WTC11 (cell line): ENCODE measurements at regions not wholly inside any gene's neighbourhood (a gene's known extent, or its start where the extent isn't known, plus 50 kb on each side); places are given as distances from the start of the nearest gene placed in this dataset.

Experiments used
- ATAC-seq: fragments of 200-7000 bp; cut with Tn5 transposase; 2 replicates; pipeline ENCODE4 v1.10.0; 2021; ENCODE audit warnings: mild to moderate bottlenecking, moderate library complexity
- CTCF ChIA-PET: fragments of 300-600 bp; sonication (Branson Sonifier 250); formaldehyde crosslinking; loops from one replicate; lab custom pipeline; 2021; ENCODE audit warnings: antibody characterized with exemption; lab: Charles Lee
- POLR2A ChIA-PET: fragments of 350-600 bp; sonication (Branson Sonifier 250); formaldehyde crosslinking; loops from one replicate; lab custom pipeline; 2021; ENCODE audit warnings: antibody characterized with exemption; lab: Charles Lee
- DNase-seq: peaks from one replicate; pipeline ENCODE4 v3.0.0; 2021; ENCODE audit warnings: low spot score
- H3K27ac Mint-ChIP-seq: 2 replicates; pipeline ENCODE4 v1.8.0; 2021; ENCODE audit warnings: mixed read lengths
- H3K27me3 Mint-ChIP-seq: 2 replicates; pipeline ENCODE4 v1.8.0; 2021; ENCODE audit warnings: low read depth, mild to moderate bottlenecking, moderate library complexity, mixed read lengths
- H3K36me3 Mint-ChIP-seq: 2 replicates; pipeline ENCODE4 v1.8.0; 2021; ENCODE audit warnings: mixed read lengths
- H3K4me1 Mint-ChIP-seq: 2 replicates; pipeline ENCODE4 v1.8.0; 2022; ENCODE audit warnings: mixed read lengths
- H3K4me3 Mint-ChIP-seq: 2 replicates; pipeline ENCODE4 v1.8.0; 2021; ENCODE audit warnings: mild to moderate bottlenecking, moderate library complexity, mixed read lengths
- H3K9me3 Mint-ChIP-seq: 2 replicates; pipeline ENCODE4 v1.8.0; 2021; ENCODE audit warnings: mixed read lengths
- ATF2 ChIP-seq: sonication (generic); formaldehyde crosslinking; IDR thresholded peaks from 2 replicates; pipeline ENCODE4 v1.8.1; 2022; ENCODE audit warnings: low read depth, missing genetic modification reagents, borderline replicate concordance
- ATF6 ChIP-seq: sonication (generic); formaldehyde crosslinking; IDR thresholded peaks from 2 replicates; pipeline ENCODE4 v1.8.1; 2023; ENCODE audit warnings: mild to moderate bottlenecking, missing genetic modification reagents
- CBFB ChIP-seq: sonication (generic); formaldehyde crosslinking; IDR thresholded peaks from 2 replicates; pipeline ENCODE4 v1.8.1; 2022; ENCODE audit warnings: mild to moderate bottlenecking, low read depth, missing genetic modification reagents
- CDX4 ChIP-seq: fragments of 250-450 bp; sonication (Bioruptor Pico); IDR thresholded peaks from 2 replicates; pipeline ENCODE4 v1.9.0; 2021; ENCODE audit warnings: moderate library complexity, mild to moderate bottlenecking, inconsistent platforms, borderline replicate concordance
- E2F5 ChIP-seq: sonication (generic); formaldehyde crosslinking; IDR thresholded peaks from 2 replicates; pipeline ENCODE4 v1.8.1; 2022; ENCODE audit warnings: mild to moderate bottlenecking, moderate library complexity, missing genetic modification reagents
- ELF4 ChIP-seq: sonication (generic); formaldehyde crosslinking; IDR thresholded peaks from 2 replicates; pipeline ENCODE4 v1.8.1; 2022; ENCODE audit warnings: low read depth, mild to moderate bottlenecking, moderate library complexity, missing genetic modification reagents
- ESRRA ChIP-seq: sonication (generic); formaldehyde crosslinking; IDR thresholded peaks from 2 replicates; pipeline ENCODE4 v1.8.1; 2022; ENCODE audit warnings: mild to moderate bottlenecking, missing genetic modification reagents, borderline replicate concordance
- FOXP4 ChIP-seq: sonication (generic); formaldehyde crosslinking; IDR thresholded peaks from 2 replicates; pipeline ENCODE4 v1.8.0; 2022; ENCODE audit warnings: mild to moderate bottlenecking, missing genetic modification reagents
- JAZF1 ChIP-seq: fragments of 250-450 bp; sonication (Bioruptor Pico); IDR thresholded peaks from 2 replicates; pipeline ENCODE4 v1.9.0; 2021; ENCODE audit warnings: moderate library complexity, mild to moderate bottlenecking, inconsistent platforms
- JUN ChIP-seq: sonication (generic); formaldehyde crosslinking; IDR thresholded peaks from 2 replicates; pipeline ENCODE4 v1.8.0; 2023; ENCODE audit warnings: mild to moderate bottlenecking, missing genetic modification reagents
- KAT7 ChIP-seq: sonication (generic); formaldehyde crosslinking; IDR thresholded peaks from 2 replicates; pipeline ENCODE4 v1.8.1; 2023; ENCODE audit warnings: missing genetic modification reagents, mild to moderate bottlenecking, borderline replicate concordance
- MAX ChIP-seq: sonication (generic); formaldehyde crosslinking; IDR thresholded peaks from 2 replicates; pipeline ENCODE4 v1.8.0; 2022; ENCODE audit warnings: mild to moderate bottlenecking, missing genetic modification reagents
- MXD4 ChIP-seq: fragments of 250-450 bp; sonication (Bioruptor Pico); IDR thresholded peaks from 2 replicates; pipeline ENCODE4 v1.8.0; 2021; ENCODE audit warnings: mild to moderate bottlenecking, moderate library complexity, borderline replicate concordance
- NFYB ChIP-seq: sonication (generic); formaldehyde crosslinking; conservative IDR thresholded peaks from 2 replicates; pipeline ENCODE4 v1.8.0; 2022; ENCODE audit warnings: low read depth, missing genetic modification reagents
- ZBTB43 ChIP-seq: sonication (generic); formaldehyde crosslinking; IDR thresholded peaks from 2 replicates; pipeline ENCODE4 v1.8.1; 2023; ENCODE audit warnings: mild to moderate bottlenecking, missing genetic modification reagents
- ZNF232 ChIP-seq: sonication (generic); formaldehyde crosslinking; IDR thresholded peaks from 2 replicates; pipeline ENCODE4 v1.8.0; 2022; ENCODE audit warnings: mild to moderate bottlenecking, missing genetic modification reagents
- ZNF396 ChIP-seq: fragments of 250-450 bp; sonication (Bioruptor Pico); IDR thresholded peaks from 2 replicates; pipeline ENCODE4 v1.8.0; 2021; ENCODE audit warnings: mild to moderate bottlenecking, moderate library complexity, borderline replicate concordance
- ZNF671 ChIP-seq: fragments of 250-450 bp; sonication (Bioruptor Pico); IDR thresholded peaks from 2 replicates; pipeline ENCODE4 v1.8.0; 2021; ENCODE audit warnings: mild to moderate bottlenecking

- no peak for TF ChIP-seq ATF2 (CRISPR knock-in tag)
- TF ChIP-seq ATF6 (CRISPR knock-in tag): no peak
- no peak for TF ChIP-seq ELF4
- no peak for TF ChIP-seq CBFB (CRISPR knock-in tag)
- no peak for TF ChIP-seq ZNF396 (CRISPR knock-in tag)
- TF ChIP-seq MAX (CRISPR knock-in tag): no peak
- TF ChIP-seq NFYB (CRISPR knock-in tag): no peak
These were observed 1064.6 kb upstream of the EYS start (continued) for GRCh38 chr6:66771626-66772025.

- no peak for TF ChIP-seq ESRRA (CRISPR knock-in tag)
- no peak for TF ChIP-seq JAZF1 (CRISPR knock-in tag)
- TF ChIP-seq KAT7 (CRISPR knock-in tag): no peak
- TF ChIP-seq E2F5 (CRISPR knock-in tag): no peak
- no peak for TF ChIP-seq ZNF232 (CRISPR knock-in tag)
- TF ChIP-seq FOXP4: no peak
- TF ChIP-seq CDX4 (CRISPR knock-in tag): no peak
- TF ChIP-seq MXD4 (CRISPR knock-in tag): no peak
- TF ChIP-seq JUN (CRISPR knock-in tag): no peak
- TF ChIP-seq ZNF671 (CRISPR knock-in tag): no peak
- no peak for TF ChIP-seq ZBTB43 (CRISPR knock-in tag)
- ATAC-seq (no peak), DNase-seq (no peak)
- no peaks in the 10 kb centered on the region for H3K4me1 Mint-ChIP-seq
- no peak overlapping the region for H3K27ac Mint-ChIP-seq
- peaks cover 18% of the 10 kb centered on the region for H3K36me3 Mint-ChIP-seq
- CTCF ChIA-PET: no interaction called here
- peaks cover 25% of the 10 kb centered on the region for H3K9me3 Mint-ChIP-seq
- H3K4me3 Mint-ChIP-seq: no peak overlapping the region
- H3K27me3 Mint-ChIP-seq: no peaks in the 10 kb centered on the region
- POLR2A ChIA-PET: no interaction called here
These were observed 1044.6 kb upstream of the EYS start for GRCh38 chr6:66751630-66752029.
